ENCODE measurements at regions not wholly inside any gene's neighbourhood (a gene's known extent, or its start where the extent isn't known, plus 50 kb on each side); places are given as distances from the start of the nearest gene placed in this dataset.

GRCh38 chr7:124219681-124220080, 186.8 kb upstream of the TMEM229A start:
- no peak for TF ChIP-seq RAD21 (IDR thresholded peaks at IDR 0.05 in 1 of 2, conservative IDR thresholded peaks at IDR 0.05 in 1 of 2; ENCODE audit: low read depth in 2 of 2, low read length in 2 of 2)
- no peak for TF ChIP-seq CTCF (IDR thresholded peaks at IDR 0.05; ENCODE audit: control extremely low read depth in 1 of 3, insufficient read depth in 1 of 3, low read depth in 1 of 3, low read length in 3 of 3)
- TF ChIP-seq POLR2A (IDR thresholded peaks at IDR 0.05; ENCODE audit: control extremely low read depth in 1 of 2, low read depth in 2 of 2, low read length in 2 of 2) = no peak
- TF ChIP-seq CEBPB (IDR thresholded peaks at IDR 0.05; ENCODE audit: low read depth, low read length) = no peak
- TF ChIP-seq RFX5 (IDR thresholded peaks at IDR 0.05; ENCODE audit: borderline replicate concordance, low read depth, low read length) = no peak
- no peak for TF ChIP-seq CHD1 (IDR thresholded peaks at IDR 0.05; ENCODE audit: low read depth, low read length)
- no peak for TF ChIP-seq EZH2 (IDR thresholded peaks at IDR 0.05; ENCODE audit: low read depth, low read length, severe bottlenecking)
- TF ChIP-seq BRCA1 (IDR thresholded peaks at IDR 0.05; ENCODE audit: low read depth, low read length) = no peak
- no peak for TF ChIP-seq TCF12 (IDR thresholded peaks at IDR 0.05; ENCODE audit: low read depth, low read length)
